ENCODE measurements at regions not wholly inside any gene's neighbourhood (a gene's known extent, or its start where the extent isn't known, plus 50 kb on each side); places are given as distances from the start of the nearest gene placed in this dataset.

GRCh38 chrX:113920661-113921060, 663.2 kb upstream of the HTR2C start:
- H3K23ac ChIP-seq (ENCODE audit: low read length in 2 of 2), result no peak overlapping the region
- no peak overlapping the region for H3K9ac ChIP-seq (ENCODE audit: low read length)
- H3K18ac ChIP-seq (ENCODE audit: low read depth in 1 of 2, low read length in 2 of 2), result no peak overlapping the region
- H2BK120ac ChIP-seq (ENCODE audit: low read depth, low read length), result no peak overlapping the region
- H3K9me3 ChIP-seq (ENCODE audit: control insufficient read depth, low read length), result no peaks in the 10 kb centered on the region
- no peak overlapping the region for H3K14ac ChIP-seq (ENCODE audit: low read length in 2 of 2)
- no peaks in the 10 kb centered on the region for H3K4me1 ChIP-seq (ENCODE audit: control insufficient read depth, insufficient read depth, low read depth, low read length)
- no peaks in the 10 kb centered on the region for H3K79me1 ChIP-seq (replicated peaks; ENCODE audit: low read length, poor library complexity, severe bottlenecking)
- H2AK5ac ChIP-seq (ENCODE audit: low read length, severe bottlenecking), result no peak overlapping the region
- H3K4me2 ChIP-seq (ENCODE audit: low read length, poor library complexity, severe bottlenecking), result no peak overlapping the region
- H4K8ac ChIP-seq (ENCODE audit: low read length), result no peak overlapping the region
- no peak overlapping the region for H2BK5ac ChIP-seq (ENCODE audit: low read depth, low read length, poor library complexity, severe bottlenecking)
- 47% methylated on average over 2 of the region's 4 CpGs for WGBS
- no peak overlapping the region for H2AFZ ChIP-seq (ENCODE audit: low read depth, low read length)
- no peaks in the 10 kb centered on the region for H3K36me3 ChIP-seq (ENCODE audit: control insufficient read depth in 1 of 2, insufficient read depth in 2 of 2, low read depth in 1 of 2, low read length in 2 of 2)
- H4K91ac ChIP-seq (ENCODE audit: low read length), result no peak overlapping the region
- peaks cover 0 to 9% of the 10 kb centered on the region in 2 experiments for H3K27me3 ChIP-seq (ENCODE audit: control insufficient read depth in 1 of 2, insufficient read depth in 1 of 2, low read length in 2 of 2)
- no peak overlapping the region for H3K27ac ChIP-seq (ENCODE audit: low read length, poor library complexity, severe bottlenecking)
- no peak overlapping the region for H2BK12ac ChIP-seq (ENCODE audit: low read length in 2 of 2)
- peak; percentile 26 for DNase-seq
- H2BK15ac ChIP-seq (ENCODE audit: low read depth, poor library complexity, severe bottlenecking), result no peak overlapping the region
- no peak overlapping the region for H3K4me3 ChIP-seq (ENCODE audit: insufficient read depth in 1 of 2, low read depth in 1 of 2, low read length in 2 of 2)
- no peak overlapping the region for H3K4ac ChIP-seq (ENCODE audit: low read depth in 1 of 2, low read length in 2 of 2)

- H4K8ac ChIP-seq (ENCODE audit: low read length), result no peak overlapping the region
- H3K36me3 ChIP-seq (ENCODE audit: control insufficient read depth in 1 of 2, insufficient read depth in 2 of 2, low read depth in 1 of 2, low read length in 2 of 2), result no peaks in the 10 kb centered on the region
- no CpG with 5 or more reads among the region's 4 CpGs for WGBS
- no peaks in the 10 kb centered on the region for H3K4me1 ChIP-seq (ENCODE audit: control insufficient read depth, insufficient read depth, low read depth, low read length)
- H3K23ac ChIP-seq (ENCODE audit: low read length in 2 of 2), result no peak overlapping the region
- no peak for DNase-seq
- no peak overlapping the region for H3K4ac ChIP-seq (ENCODE audit: low read depth in 1 of 2, low read length in 2 of 2)
- no peak overlapping the region for H2BK5ac ChIP-seq (ENCODE audit: low read depth, low read length, poor library complexity, severe bottlenecking)
- H3K14ac ChIP-seq (ENCODE audit: low read length in 2 of 2), result no peak overlapping the region
- H2BK120ac ChIP-seq (ENCODE audit: low read depth, low read length), result no peak overlapping the region
- H3K4me2 ChIP-seq (ENCODE audit: low read length, poor library complexity, severe bottlenecking), result no peak overlapping the region
- H3K27me3 ChIP-seq (ENCODE audit: control insufficient read depth in 1 of 2, insufficient read depth in 1 of 2, low read length in 2 of 2), result peaks cover 0 to 9% of the 10 kb centered on the region in 2 experiments
- no peak overlapping the region for H3K9ac ChIP-seq (ENCODE audit: low read length)
- no peak overlapping the region for H3K27ac ChIP-seq (ENCODE audit: low read length, poor library complexity, severe bottlenecking)
- no peaks in the 10 kb centered on the region for H3K79me1 ChIP-seq (replicated peaks; ENCODE audit: low read length, poor library complexity, severe bottlenecking)
- H4K91ac ChIP-seq (ENCODE audit: low read length), result no peak overlapping the region
- no peaks in the 10 kb centered on the region for H3K9me3 ChIP-seq (ENCODE audit: control insufficient read depth, low read length)
- no peak overlapping the region for H3K18ac ChIP-seq (ENCODE audit: low read depth in 1 of 2, low read length in 2 of 2)
- H2BK12ac ChIP-seq (ENCODE audit: low read length in 2 of 2), result no peak overlapping the region
- H2BK15ac ChIP-seq (ENCODE audit: low read depth, poor library complexity, severe bottlenecking), result no peak overlapping the region
- H2AFZ ChIP-seq (ENCODE audit: low read depth, low read length), result no peak overlapping the region
- no peak overlapping the region for H2AK5ac ChIP-seq (ENCODE audit: low read length, severe bottlenecking)
- no peak overlapping the region for H3K4me3 ChIP-seq (ENCODE audit: insufficient read depth in 1 of 2, low read depth in 1 of 2, low read length in 2 of 2)
Observed at GRCh38 chrX:113919387-113919786, 664.5 kb upstream of the HTR2C start.

- Histone ChIP-seq H3K18ac (ENCODE audit: low read depth in 1 of 2, low read length in 2 of 2) (no peak overlapping the region), H3K36me3 (ENCODE audit: control insufficient read depth in 1 of 2, insufficient read depth in 2 of 2, low read depth in 1 of 2, low read length in 2 of 2) (no peaks in the 10 kb centered on the region), H3K23ac (ENCODE audit: low read length in 2 of 2) (no peak overlapping the region), H3K79me1 (replicated peaks; ENCODE audit: low read length, poor library complexity, severe bottlenecking) (no peaks in the 10 kb centered on the region), H3K27me3 (ENCODE audit: control insufficient read depth in 1 of 2, insufficient read depth in 1 of 2, low read length in 2 of 2) (peaks cover 0 to 15% of the 10 kb centered on the region in 2 experiments), H3K9ac (ENCODE audit: low read length) (no peak overlapping the region), H2BK120ac (ENCODE audit: low read depth, low read length) (no peak overlapping the region), H3K9me3 (ENCODE audit: control insufficient read depth, low read length) (no peaks in the 10 kb centered on the region), H3K14ac (ENCODE audit: low read length in 2 of 2) (no peak overlapping the region), H3K4me2 (ENCODE audit: low read length, poor library complexity, severe bottlenecking) (no peak overlapping the region), H3K4me3 (ENCODE audit: insufficient read depth in 1 of 2, low read depth in 1 of 2, low read length in 2 of 2) (no peak overlapping the region), H3K27ac (ENCODE audit: low read length, poor library complexity, severe bottlenecking) (no peak overlapping the region), H3K4me1 (ENCODE audit: control insufficient read depth, insufficient read depth, low read depth, low read length) (no peaks in the 10 kb centered on the region), H2AFZ (ENCODE audit: low read depth, low read length) (no peak overlapping the region), H4K91ac (ENCODE audit: low read length) (no peak overlapping the region), H4K8ac (ENCODE audit: low read length) (no peak overlapping the region), H2AK5ac (ENCODE audit: low read length, severe bottlenecking) (no peak overlapping the region), H2BK15ac (ENCODE audit: low read depth, poor library complexity, severe bottlenecking) (no peak overlapping the region), H3K4ac (ENCODE audit: low read depth in 1 of 2, low read length in 2 of 2) (no peak overlapping the region), H2BK5ac (ENCODE audit: low read depth, low read length, poor library complexity, severe bottlenecking) (no peak overlapping the region), H2BK12ac (ENCODE audit: low read length in 2 of 2) (no peak overlapping the region)
- DNase-seq, result peak; percentile 9
Observed at GRCh38 chrX:113906168-113906567, 677.7 kb upstream of the HTR2C start.

- no peaks in the 10 kb centered on the region for H3K79me1 ChIP-seq (replicated peaks; ENCODE audit: low read length, poor library complexity, severe bottlenecking)
- no peak overlapping the region for H3K4ac ChIP-seq (ENCODE audit: low read depth in 1 of 2, low read length in 2 of 2)
- no peak overlapping the region for H3K18ac ChIP-seq (ENCODE audit: low read depth in 1 of 2, low read length in 2 of 2)
- no peak overlapping the region for H2AFZ ChIP-seq (ENCODE audit: low read depth, low read length)
- no peak overlapping the region for H2BK120ac ChIP-seq (ENCODE audit: low read depth, low read length)
- H3K9me3 ChIP-seq (ENCODE audit: control insufficient read depth, low read length), result peaks cover 13% of the 10 kb centered on the region
- H3K4me3 ChIP-seq (ENCODE audit: insufficient read depth in 1 of 2, low read depth in 1 of 2, low read length in 2 of 2), result no peak overlapping the region
- H2AK5ac ChIP-seq (ENCODE audit: low read length, severe bottlenecking), result no peak overlapping the region
- H3K23ac ChIP-seq (ENCODE audit: low read length in 2 of 2), result no peak overlapping the region
- DNase-seq, result no peak
- no peak overlapping the region for H2BK5ac ChIP-seq (ENCODE audit: low read depth, low read length, poor library complexity, severe bottlenecking)
- H3K4me1 ChIP-seq (ENCODE audit: control insufficient read depth, insufficient read depth, low read depth, low read length), result no peaks in the 10 kb centered on the region
- H3K36me3 ChIP-seq (ENCODE audit: control insufficient read depth in 1 of 2, insufficient read depth in 2 of 2, low read depth in 1 of 2, low read length in 2 of 2), result no peaks in the 10 kb centered on the region
- H3K14ac ChIP-seq (ENCODE audit: low read length in 2 of 2), result no peak overlapping the region
- H2BK12ac ChIP-seq (ENCODE audit: low read length in 2 of 2), result no peak overlapping the region
- H3K27ac ChIP-seq (ENCODE audit: low read length, poor library complexity, severe bottlenecking), result no peak overlapping the region
- peaks cover 0 to 5% of the 10 kb centered on the region in 2 experiments for H3K27me3 ChIP-seq (ENCODE audit: control insufficient read depth in 1 of 2, insufficient read depth in 1 of 2, low read length in 2 of 2)
- no peak overlapping the region for H3K4me2 ChIP-seq (ENCODE audit: low read length, poor library complexity, severe bottlenecking)
- H3K9ac ChIP-seq (ENCODE audit: low read length), result no peak overlapping the region
- H4K8ac ChIP-seq (ENCODE audit: low read length), result no peak overlapping the region
- WGBS, result no CpG with 5 or more reads among the region's 5 CpGs
- no peak overlapping the region for H4K91ac ChIP-seq (ENCODE audit: low read length)
- no peak overlapping the region for H2BK15ac ChIP-seq (ENCODE audit: low read depth, poor library complexity, severe bottlenecking)
Observed at GRCh38 chrX:113892891-113893290, 691.0 kb upstream of the HTR2C start.
